Erythroblast (primary cell): ENCODE measurements at regions not wholly inside any gene's neighbourhood (a gene's known extent, or its start where the extent isn't known, plus 50 kb on each side); places are given as distances from the start of the nearest gene placed in this dataset.

Experiments
- GATA1 ChIP-seq: IDR thresholded peaks from 2 replicates; pipeline ENCODE4 v1.6.1; 2011; ENCODE audit warnings: low read depth, mild to moderate bottlenecking, control low read depth, low read length, moderate library complexity
- POLR2A ChIP-seq: IDR thresholded peaks from 2 replicates; pipeline ENCODE4 v1.6.1; 2011; ENCODE audit warnings: mild to moderate bottlenecking, low read length

DNA sequence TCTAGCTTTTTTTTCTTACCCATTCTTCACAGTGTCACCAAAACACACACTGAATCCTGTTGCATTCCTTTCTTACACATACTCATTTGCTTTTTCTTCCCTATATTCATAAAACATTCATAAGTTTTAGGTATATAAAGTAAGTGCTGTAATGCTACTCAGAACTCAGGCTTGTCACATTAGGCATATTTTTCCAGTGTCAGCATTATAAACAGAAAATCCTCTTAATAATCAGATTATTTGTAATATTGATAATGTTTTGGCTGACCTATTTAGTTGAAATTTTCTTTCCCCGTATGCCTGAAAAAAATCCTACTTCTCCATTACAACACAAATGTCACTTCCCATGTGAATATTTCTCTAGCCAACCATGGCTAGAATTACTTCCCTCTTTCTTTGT, 743.0 kb upstream of the NUDT12 start:
- no peak for TF ChIP-seq POLR2A
- no peak for TF ChIP-seq GATA1
